HepG2 (cell line): ENCODE measurements at regions not wholly inside any gene's neighbourhood (a gene's known extent, or its start where the extent isn't known, plus 50 kb on each side); places are given as distances from the start of the nearest gene placed in this dataset.

ENCODE experiments used
- ATF1 ChIP-seq: IDR thresholded peaks from 2 replicates; pipeline ENCODE4 v1.6.1; 2016; ENCODE audit warnings: mild to moderate bottlenecking, control low read depth
- FOXK2 ChIP-seq: fragments of 450-650 bp; IDR thresholded peaks from 2 replicates; pipeline ENCODE4 v1.6.1; 2016
- HDAC2 ChIP-seq: sonication (generic); formaldehyde crosslinking; IDR thresholded peaks from 2 replicates; pipeline ENCODE4 v1.4.0; 2020; ENCODE audit warnings: missing genetic modification reagents
- IRF1 ChIP-seq: sonication (generic); formaldehyde crosslinking; IDR thresholded peaks from 2 replicates; pipeline ENCODE4 v1.4.0; 2020; ENCODE audit warnings: low read depth, mild to moderate bottlenecking, missing genetic modification reagents
- KIAA2018 ChIP-seq: sonication (generic); formaldehyde crosslinking; IDR thresholded peaks from 2 replicates; pipeline ENCODE4 v1.5.0; 2020; ENCODE audit warnings: mild to moderate bottlenecking, missing genetic modification reagents, borderline replicate concordance
- MYC ChIP-seq: sonication (generic); formaldehyde crosslinking; IDR thresholded peaks from 2 replicates; pipeline ENCODE4 v1.9.0; 2021; ENCODE audit warnings: missing genetic modification reagents, borderline replicate concordance
- NFE2L2 ChIP-seq: fragments of 150-350 bp; IDR thresholded peaks from 2 replicates; pipeline ENCODE4 v1.6.1; 2014; ENCODE audit warnings: low read length
- RBM22 ChIP-seq: fragments of 200-400 bp; formaldehyde crosslinking; optimal IDR thresholded peaks from 2 replicates; pipeline ENCODE3; 2017; ENCODE audit warnings: mild to moderate bottlenecking, low read length, moderate library complexity
- SNAPC4 ChIP-seq: sonication (generic); formaldehyde crosslinking; IDR thresholded peaks from 2 replicates; pipeline ENCODE4 v1.4.0; 2020; ENCODE audit warnings: mild to moderate bottlenecking, missing genetic modification reagents
- TSC22D2 ChIP-seq: sonication (generic); formaldehyde crosslinking; IDR thresholded peaks from 2 replicates; pipeline ENCODE4 v1.5.1; 2020; ENCODE audit warnings: missing genetic modification reagents, mild to moderate bottlenecking, borderline replicate concordance
- ZNF256 ChIP-seq: sonication (generic); formaldehyde crosslinking; conservative IDR thresholded peaks from 2 replicates; pipeline ENCODE4 v1.4.0; 2020; ENCODE audit warnings: missing genetic modification reagents
- ZNF432 ChIP-seq: sonication (generic); formaldehyde crosslinking; IDR thresholded peaks from 2 replicates; pipeline ENCODE4 v1.5.0; 2020; ENCODE audit warnings: missing genetic modification reagents, mild to moderate bottlenecking, borderline replicate concordance
- ZNF75D ChIP-seq: sonication (generic); formaldehyde crosslinking; IDR thresholded peaks from 2 replicates; pipeline ENCODE4 v1.8.1; 2023; ENCODE audit warnings: missing genetic modification reagents, mild to moderate bottlenecking, borderline replicate concordance

- TF ChIP-seq KIAA2018 (no peak), ZNF75D (CRISPR knock-in tag) (no peak), ZNF256 (CRISPR knock-in tag) (no peak), ATF1 (CRISPR knock-in tag) (no peak), NFE2L2 (no peak), TSC22D2 (CRISPR knock-in tag) (0 out of 2 replicates have a peak, but pooled peaks have one; percentile 49), SNAPC4 (no peak), IRF1 (no peak), MYC (peak; percentile 83), FOXK2 (no peak), ZNF432 (CRISPR knock-in tag) (no peak), RBM22 (no peak), HDAC2 (peak; percentile 64; the same call in 1 of the 2 replicates)
Measured at GRCh38 chr9:94030318-94031179, 53.7 kb upstream of the PTPDC1 start (continued).
